ENCODE measurements at regions not wholly inside any gene's neighbourhood (a gene's known extent, or its start where the extent isn't known, plus 50 kb on each side); places are given as distances from the start of the nearest gene placed in this dataset.

GRCh38 chr2:196369967-196370366 lies 198.6 kb upstream of the STK17B start:
- H3K27me3 Mint-ChIP-seq: peaks cover 7% of the 10 kb centered on the region
- CTCF ChIA-PET: interaction anchor here (0.6 kb wide), 1 partner anchor 33 kb away, joined by 3 read pairs; no protein-coding TSS in a partner anchor
- H3K27ac Mint-ChIP-seq: no peak overlapping the region
- DNase-seq: no peak
- peaks cover 13% of the 10 kb centered on the region for H3K4me1 Mint-ChIP-seq
- peaks cover 13% of the 10 kb centered on the region for H3K9me3 Mint-ChIP-seq
- no peak overlapping the region for H3K4me3 Mint-ChIP-seq
- H3K36me3 Mint-ChIP-seq: no peaks in the 10 kb centered on the region

GRCh38 chr2:196370381-196370780 lies 199.0 kb upstream of the STK17B start:
- Mint-ChIP-seq H3K9me3 (peaks cover 13% of the 10 kb centered on the region), H3K4me1 (peaks cover 12% of the 10 kb centered on the region), H3K27me3 (peaks cover 7% of the 10 kb centered on the region), H3K4me3 (no peak overlapping the region), H3K36me3 (no peaks in the 10 kb centered on the region), H3K27ac (no peak overlapping the region)
- no peak for DNase-seq
- CTCF ChIA-PET: no interaction called here

GRCh38 chr2:196372276-196372809 lies 201.0 kb upstream of the STK17B start:
- Mint-ChIP-seq H3K9me3 (peaks cover 13% of the 10 kb centered on the region), H3K36me3 (no peaks in the 10 kb centered on the region), H3K4me3 (no peak overlapping the region), H3K27me3 (peaks cover 7% of the 10 kb centered on the region), H3K4me1 (no peaks in the 10 kb centered on the region), H3K27ac (no peak overlapping the region)
- CTCF ChIA-PET: no interaction called here
- DNase-seq: no peak

GRCh38 chr2:196372811-196373664 lies 201.7 kb upstream of the STK17B start:
- Mint-ChIP-seq H3K27me3 (peaks cover 7% of the 10 kb centered on the region), H3K4me3 (no peak overlapping the region)

GRCh38 chr2:196376984-196377877 lies 205.9 kb upstream of the STK17B start:
- Mint-ChIP-seq H3K4me3 (no peak overlapping the region), H3K27me3 (peaks cover 6% of the 10 kb centered on the region), H3K27ac (no peak overlapping the region), H3K4me1 (no peaks in the 10 kb centered on the region), H3K9me3 (no peaks in the 10 kb centered on the region), H3K36me3 (no peaks in the 10 kb centered on the region)
- DNase-seq: no peak
- CTCF ChIA-PET: no interaction called here

More at GRCh38 chr2:196372811-196373664, 201.7 kb upstream of the STK17B start:
- H3K27ac Mint-ChIP-seq: no peak overlapping the region
- H3K4me1 Mint-ChIP-seq: no peaks in the 10 kb centered on the region
- peaks cover 8% of the 10 kb centered on the region for H3K9me3 Mint-ChIP-seq
- CTCF ChIA-PET: no interaction called here
- H3K36me3 Mint-ChIP-seq: no peaks in the 10 kb centered on the region
- no peak for DNase-seq

- H3K27ac Mint-ChIP-seq: no peak overlapping the region
- no peaks in the 10 kb centered on the region for H3K36me3 Mint-ChIP-seq
- no peak overlapping the region for H3K4me3 Mint-ChIP-seq
- DNase-seq: no peak
- CTCF ChIA-PET: interaction anchor here (0.7 kb wide), 1 partner anchor 35 kb away, joined by 3 read pairs; no protein-coding TSS in a partner anchor
- H3K27me3 Mint-ChIP-seq: peaks cover 6% of the 10 kb centered on the region
- no peaks in the 10 kb centered on the region for H3K4me1 Mint-ChIP-seq
- no peaks in the 10 kb centered on the region for H3K9me3 Mint-ChIP-seq
Measured at GRCh38 chr2:196379600-196379999, 208.2 kb upstream of the STK17B start.

GRCh38 chr2:196380098-196380497 lies 208.7 kb upstream of the STK17B start:
- peaks cover 6% of the 10 kb centered on the region for H3K27me3 Mint-ChIP-seq
- no peaks in the 10 kb centered on the region for H3K36me3 Mint-ChIP-seq
- no peak overlapping the region for H3K4me3 Mint-ChIP-seq
- CTCF ChIA-PET: no interaction called here
- no peak overlapping the region for H3K27ac Mint-ChIP-seq
- DNase-seq: no peak
- H3K9me3 Mint-ChIP-seq: no peaks in the 10 kb centered on the region
- no peaks in the 10 kb centered on the region for H3K4me1 Mint-ChIP-seq

GRCh38 chr2:196380575-196380974 lies 209.2 kb upstream of the STK17B start:
- H3K9me3 Mint-ChIP-seq: no peaks in the 10 kb centered on the region
- CTCF ChIA-PET: no interaction called here
- no peaks in the 10 kb centered on the region for H3K36me3 Mint-ChIP-seq
- no peak overlapping the region for H3K27ac Mint-ChIP-seq
- peaks cover 6% of the 10 kb centered on the region for H3K27me3 Mint-ChIP-seq
- no peaks in the 10 kb centered on the region for H3K4me1 Mint-ChIP-seq
- DNase-seq: no peak
- no peak overlapping the region for H3K4me3 Mint-ChIP-seq

- no peaks in the 10 kb centered on the region for H3K36me3 Mint-ChIP-seq
- CTCF ChIA-PET: no interaction called here
- H3K27me3 Mint-ChIP-seq: peaks cover 6% of the 10 kb centered on the region
- H3K9me3 Mint-ChIP-seq: no peaks in the 10 kb centered on the region
- no peaks in the 10 kb centered on the region for H3K4me1 Mint-ChIP-seq
- no peak for DNase-seq
- no peak overlapping the region for H3K4me3 Mint-ChIP-seq
- H3K27ac Mint-ChIP-seq: no peak overlapping the region
Measured at GRCh38 chr2:196381464-196381863, 210.1 kb upstream of the STK17B start.

GRCh38 chr2:196383799-196384198 lies 212.4 kb upstream of the STK17B start:
- Mint-ChIP-seq H3K27ac (no peak overlapping the region), H3K9me3 (no peaks in the 10 kb centered on the region), H3K36me3 (no peaks in the 10 kb centered on the region), H3K27me3 (peaks cover 6% of the 10 kb centered on the region), H3K4me3 (no peak overlapping the region), H3K4me1 (no peaks in the 10 kb centered on the region)
- DNase-seq: no peak
- CTCF ChIA-PET: no interaction called here

GRCh38 chr2:196384729-196385128 lies 213.4 kb upstream of the STK17B start:
- H3K4me1 Mint-ChIP-seq: no peaks in the 10 kb centered on the region

GRCh38 chr2:196389670-196390069 lies 218.3 kb upstream of the STK17B start:
- no peaks in the 10 kb centered on the region for H3K4me1 Mint-ChIP-seq
- no peaks in the 10 kb centered on the region for H3K27me3 Mint-ChIP-seq
- no peak overlapping the region for H3K4me3 Mint-ChIP-seq
- CTCF ChIA-PET: interaction anchor here (0.9 kb wide), 1 partner anchor 52 kb away, joined by 3 read pairs; no protein-coding TSS in a partner anchor
- no peak for DNase-seq
- H3K27ac Mint-ChIP-seq: no peak overlapping the region
- H3K36me3 Mint-ChIP-seq: no peaks in the 10 kb centered on the region
- no peaks in the 10 kb centered on the region for H3K9me3 Mint-ChIP-seq

More at GRCh38 chr2:196384729-196385128, 213.4 kb upstream of the STK17B start:
- DNase-seq: no peak
- Mint-ChIP-seq H3K36me3 (no peaks in the 10 kb centered on the region), H3K27me3 (peaks cover 6% of the 10 kb centered on the region), H3K27ac (no peak overlapping the region), H3K4me3 (no peak overlapping the region), H3K9me3 (no peaks in the 10 kb centered on the region)
- CTCF ChIA-PET: no interaction called here

- H3K27ac Mint-ChIP-seq: no peak overlapping the region
- no peaks in the 10 kb centered on the region for H3K4me1 Mint-ChIP-seq
- no peak for DNase-seq
- no peak overlapping the region for H3K4me3 Mint-ChIP-seq
- no peaks in the 10 kb centered on the region for H3K9me3 Mint-ChIP-seq
- no peaks in the 10 kb centered on the region for H3K36me3 Mint-ChIP-seq
- CTCF ChIA-PET: interaction anchor here (0.9 kb wide), 1 partner anchor 53 kb away, joined by 3 read pairs; no protein-coding TSS in a partner anchor
- no peaks in the 10 kb centered on the region for H3K27me3 Mint-ChIP-seq
Measured at GRCh38 chr2:196390243-196391148, 219.1 kb upstream of the STK17B start.

- no peak for DNase-seq
- no peak overlapping the region for H3K27ac Mint-ChIP-seq
- H3K4me1 Mint-ChIP-seq: no peaks in the 10 kb centered on the region
- H3K9me3 Mint-ChIP-seq: no peaks in the 10 kb centered on the region
- H3K27me3 Mint-ChIP-seq: no peaks in the 10 kb centered on the region
- no peaks in the 10 kb centered on the region for H3K36me3 Mint-ChIP-seq
- H3K4me3 Mint-ChIP-seq: no peak overlapping the region
- CTCF ChIA-PET: no interaction called here
Measured at GRCh38 chr2:196391149-196391479, 219.7 kb upstream of the STK17B start.
